Endothelial cell of umbilical vein (primary cell): ENCODE measurements at regions not wholly inside any gene's neighbourhood (a gene's known extent, or its start where the extent isn't known, plus 50 kb on each side); places are given as distances from the start of the nearest gene placed in this dataset.

Experiments used
- EZH2 ChIP-seq: IDR thresholded peaks from 2 replicates; pipeline ENCODE4 v1.6.1; 2012; ENCODE audit warnings: borderline replicate concordance, low read depth, mild to moderate bottlenecking, moderate library complexity, low read length, inconsistent platforms; ENCODE audit not compliant: severe bottlenecking
- FOS ChIP-seq: IDR thresholded peaks from 2 replicates; pipeline ENCODE4 v1.6.1; 2011; ENCODE audit warnings: mild to moderate bottlenecking, low read length, moderate library complexity, borderline replicate concordance; ENCODE audit not compliant: insufficient read depth
- GATA2 ChIP-seq: IDR thresholded peaks from 2 replicates; pipeline ENCODE4 v1.7.0; 2011; ENCODE audit warnings: low read depth, mild to moderate bottlenecking, moderate library complexity, mixed read lengths, low read length; ENCODE audit not compliant: insufficient read length, insufficient read depth
- JUN ChIP-seq: IDR thresholded peaks from 2 replicates; pipeline ENCODE4 v1.6.1; 2011; ENCODE audit warnings: borderline replicate concordance, low read depth; ENCODE audit not compliant: insufficient read length, insufficient read depth
- MYC ChIP-seq: IDR thresholded peaks from one replicate; pipeline ENCODE4 v1.6.1; 2011; ENCODE audit warnings: mild to moderate bottlenecking, low read depth, low read length
- POLR2A ChIP-seq: IDR thresholded peaks from 2 replicates; pipeline ENCODE4 v1.6.1; 2012; ENCODE audit warnings: low read depth, mild to moderate bottlenecking, control low read depth, low read length
- POLR2AphosphoS5 ChIP-seq: IDR thresholded peaks from 2 replicates; pipeline ENCODE4 v1.6.1; 2012; ENCODE audit warnings: low read depth, mild to moderate bottlenecking, control low read depth, low read length, moderate library complexity; ENCODE audit not compliant: insufficient read depth
- TF ChIP-seq, protein P1 (sequence below), 2 donors: IDR thresholded peaks; 1 replicate in 1 of 2; 2 replicates in 1 of 2; pipeline ENCODE4 v1.5.1; 2011; ENCODE audit warnings: low read length in 2 of 2, mild to moderate bottlenecking in 2 of 2, moderate library complexity in 2 of 2, control low read depth in 1 of 2, inconsistent platforms in 1 of 2, low read depth in 1 of 2; ENCODE audit not compliant: insufficient read depth in 1 of 2; ENCODE audit errors: extremely low read depth in 1 of 2
- TF ChIP-seq, protein P2 (sequence below): IDR thresholded peaks from 2 replicates; pipeline ENCODE4 v1.6.1; 2011; ENCODE audit not compliant: insufficient read depth, insufficient read length

DNA sequence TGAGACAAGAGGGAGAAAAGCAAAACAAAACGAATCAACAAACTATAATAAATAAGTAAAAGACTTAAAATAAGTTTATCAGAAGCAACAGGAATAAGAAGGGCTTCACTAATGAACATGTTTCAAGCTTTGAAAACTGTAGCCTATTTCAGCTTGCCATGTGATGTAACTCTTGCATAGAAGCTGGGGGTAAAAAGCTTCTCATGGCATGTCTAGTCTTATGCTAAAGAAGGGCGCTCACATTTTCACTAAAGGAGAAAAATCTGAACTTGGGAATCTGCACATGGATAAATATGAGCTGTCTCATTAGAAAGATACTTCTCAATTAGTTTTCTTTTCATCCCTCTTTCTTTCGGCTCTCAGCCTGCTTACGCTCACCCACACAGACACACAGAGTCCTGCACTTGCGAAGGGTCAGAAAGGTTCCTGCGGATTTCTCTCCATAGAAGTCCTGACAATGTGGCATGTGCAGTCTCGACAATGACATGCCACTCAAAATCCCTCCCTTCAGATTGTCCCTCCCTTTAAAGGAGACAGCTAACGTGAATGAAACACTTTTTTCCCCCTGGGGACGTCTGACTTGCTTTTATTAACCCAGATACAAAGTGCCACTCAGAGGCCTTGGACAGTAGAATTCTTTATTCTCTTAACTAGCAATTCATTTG lies 568.9 kb upstream of the NR2F2 start:
- TF ChIP-seq POLR2AphosphoS5, result no peak
- TF ChIP-seq, protein P1, sequence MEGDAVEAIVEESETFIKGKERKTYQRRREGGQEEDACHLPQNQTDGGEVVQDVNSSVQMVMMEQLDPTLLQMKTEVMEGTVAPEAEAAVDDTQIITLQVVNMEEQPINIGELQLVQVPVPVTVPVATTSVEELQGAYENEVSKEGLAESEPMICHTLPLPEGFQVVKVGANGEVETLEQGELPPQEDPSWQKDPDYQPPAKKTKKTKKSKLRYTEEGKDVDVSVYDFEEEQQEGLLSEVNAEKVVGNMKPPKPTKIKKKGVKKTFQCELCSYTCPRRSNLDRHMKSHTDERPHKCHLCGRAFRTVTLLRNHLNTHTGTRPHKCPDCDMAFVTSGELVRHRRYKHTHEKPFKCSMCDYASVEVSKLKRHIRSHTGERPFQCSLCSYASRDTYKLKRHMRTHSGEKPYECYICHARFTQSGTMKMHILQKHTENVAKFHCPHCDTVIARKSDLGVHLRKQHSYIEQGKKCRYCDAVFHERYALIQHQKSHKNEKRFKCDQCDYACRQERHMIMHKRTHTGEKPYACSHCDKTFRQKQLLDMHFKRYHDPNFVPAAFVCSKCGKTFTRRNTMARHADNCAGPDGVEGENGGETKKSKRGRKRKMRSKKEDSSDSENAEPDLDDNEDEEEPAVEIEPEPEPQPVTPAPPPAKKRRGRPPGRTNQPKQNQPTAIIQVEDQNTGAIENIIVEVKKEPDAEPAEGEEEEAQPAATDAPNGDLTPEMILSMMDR (IDR thresholded peaks at IDR 0.05; ENCODE audit: extremely low read depth in 1 of 2, insufficient read depth in 1 of 2, low read depth in 1 of 2, low read length in 2 of 2), result no peak
- no peak for TF ChIP-seq JUN
- TF ChIP-seq EZH2, result no peak
- TF ChIP-seq POLR2A, result no peak
- TF ChIP-seq, protein P2, sequence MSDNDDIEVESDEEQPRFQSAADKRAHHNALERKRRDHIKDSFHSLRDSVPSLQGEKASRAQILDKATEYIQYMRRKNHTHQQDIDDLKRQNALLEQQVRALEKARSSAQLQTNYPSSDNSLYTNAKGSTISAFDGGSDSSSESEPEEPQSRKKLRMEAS, result no peak
- TF ChIP-seq MYC, result no peak
- no peak for TF ChIP-seq FOS
- TF ChIP-seq GATA2, result no peak
